Putamen (tissue), 1 donor: ENCODE measurements at regions not wholly inside any gene's neighbourhood (a gene's known extent, or its start where the extent isn't known, plus 50 kb on each side); places are given as distances from the start of the nearest gene placed in this dataset.

Experiments
- DNase-seq: peaks from one replicate; pipeline ENCODE4 v3.0.0-alpha.2; 2016; ENCODE audit warnings: low spot score

DNA sequence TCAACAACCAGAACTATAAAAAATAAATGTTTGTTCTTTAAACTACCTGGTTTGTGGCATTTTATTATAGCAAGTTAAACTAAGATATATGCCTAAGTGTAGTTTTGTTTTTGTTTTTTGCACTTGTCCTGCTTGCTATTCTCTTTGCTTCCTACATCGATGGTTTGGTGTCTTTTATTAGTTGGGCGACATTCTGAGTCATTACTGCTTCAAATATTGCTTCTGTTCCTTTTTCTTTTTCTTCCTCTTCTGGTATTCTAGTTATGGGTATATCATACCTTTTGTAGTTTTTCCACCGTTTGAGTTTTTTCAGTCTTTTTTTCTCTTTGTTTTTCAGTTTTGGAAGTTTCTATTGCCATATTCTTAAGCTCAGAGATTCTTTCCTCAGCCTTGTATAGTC lies 86.9 kb downstream of the MACIR start:
- no peak for DNase-seq

DNA sequence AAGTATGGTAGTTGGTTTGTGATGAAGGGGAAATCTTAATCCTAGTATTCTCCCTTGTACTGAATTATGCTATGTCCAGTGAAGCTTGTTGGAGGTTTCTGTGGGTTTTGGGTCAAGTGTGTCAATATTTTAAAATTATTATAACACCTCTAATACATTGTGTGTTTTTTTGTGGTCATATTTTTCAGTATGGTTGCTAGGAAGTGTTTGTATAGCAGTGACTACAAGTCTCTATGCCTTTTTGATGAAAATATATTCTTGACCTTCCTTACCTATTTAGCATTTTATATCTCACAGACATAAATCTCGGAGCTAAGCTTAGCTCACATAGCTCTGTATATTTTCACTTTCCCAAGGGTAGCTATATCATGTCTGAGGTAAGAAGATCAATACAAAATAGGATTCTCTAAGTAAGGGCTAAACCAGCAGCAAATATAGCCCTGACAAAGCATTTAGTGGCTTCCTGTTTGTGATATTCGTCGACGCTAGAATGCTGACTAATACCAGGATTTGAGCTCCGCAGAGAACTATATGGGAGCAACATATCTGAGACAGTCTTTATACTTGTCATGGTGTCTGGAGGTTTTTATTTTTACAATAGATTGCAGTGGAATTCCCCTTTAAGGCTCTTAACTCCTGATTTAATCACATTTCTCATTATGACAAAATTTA lies 82.3 kb downstream of the MACIR start:
- DNase-seq = no peak

DNA sequence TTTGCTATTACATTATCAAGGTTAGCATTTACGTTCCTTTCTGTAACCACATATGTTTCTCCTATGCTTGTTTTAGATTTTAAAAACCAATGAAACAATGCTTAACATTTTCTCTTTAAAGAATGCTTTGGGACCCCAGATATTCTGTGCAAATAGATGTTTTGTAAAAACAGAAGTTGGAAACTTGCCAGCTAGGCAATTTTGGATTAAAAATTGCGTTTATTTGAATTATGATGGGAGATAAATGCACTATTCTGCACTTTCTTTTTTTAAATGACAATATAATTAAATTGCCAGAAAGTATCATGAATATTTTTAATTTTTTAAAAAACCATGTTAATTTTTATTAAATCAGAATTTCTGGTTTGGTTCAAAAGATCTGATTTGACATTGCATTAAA lies 81.6 kb downstream of the MACIR start:
- no peak for DNase-seq

DNA sequence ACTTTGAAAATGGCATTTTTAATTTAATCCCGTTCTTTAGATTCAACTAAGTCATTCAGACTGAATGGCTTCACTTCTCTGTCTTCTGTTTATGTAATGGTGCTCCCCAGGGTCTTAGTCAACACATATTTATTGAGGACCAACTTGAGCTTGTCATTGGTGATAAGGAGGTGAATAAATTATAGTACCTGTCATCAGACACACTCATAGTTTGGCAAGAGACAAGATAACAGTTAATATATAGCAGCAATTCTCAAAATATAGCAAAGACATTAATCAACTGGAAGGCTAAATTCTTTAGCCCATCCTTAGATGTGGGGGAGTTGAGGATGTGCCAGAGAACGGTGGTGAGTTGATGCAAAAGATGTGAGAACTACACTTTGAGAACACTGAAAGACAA lies 78.4 kb downstream of the MACIR start:
- no peak for DNase-seq

DNA sequence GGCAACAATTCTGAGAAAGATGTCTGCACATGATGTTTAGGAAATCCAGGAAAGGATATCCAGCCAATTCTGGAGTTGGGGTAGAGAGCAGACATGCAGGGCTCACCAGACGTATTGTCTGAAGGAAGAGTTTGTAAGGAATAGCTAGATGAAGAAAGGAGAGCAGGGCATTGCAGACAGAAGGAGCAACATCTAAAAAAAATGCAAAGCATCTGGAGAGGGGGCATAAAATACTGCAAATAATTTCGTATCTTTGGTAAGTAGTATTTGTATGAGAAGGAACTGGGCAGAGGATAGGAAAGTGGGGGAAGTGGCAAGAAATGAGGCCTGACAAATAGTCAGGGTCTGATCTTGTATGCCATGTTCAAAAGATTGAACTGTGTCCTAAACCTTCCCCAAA lies 74.8 kb downstream of the MACIR start:
- DNase-seq = no peak

DNA sequence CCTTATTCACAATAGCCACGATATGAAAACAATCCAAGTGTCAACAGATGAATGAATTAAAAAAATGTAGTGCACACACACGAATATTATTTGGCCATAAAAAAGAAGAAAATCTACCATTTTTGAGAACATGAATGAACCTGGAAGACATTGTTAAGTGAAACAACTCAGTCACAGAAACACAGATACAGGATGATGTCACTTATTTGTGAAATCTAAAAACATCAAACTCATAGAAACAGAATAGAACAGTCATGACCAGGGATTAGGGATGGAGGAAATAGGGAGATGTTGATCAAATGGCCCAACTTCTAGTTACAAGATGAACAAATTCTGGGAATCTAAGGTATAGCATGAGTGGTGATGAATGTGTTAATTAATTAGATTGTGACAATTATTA lies 72.3 kb downstream of the MACIR start:
- DNase-seq = no peak
